ENCODE measurements at regions not wholly inside any gene's neighbourhood (a gene's known extent, or its start where the extent isn't known, plus 50 kb on each side); places are given as distances from the start of the nearest gene placed in this dataset.

DNA sequence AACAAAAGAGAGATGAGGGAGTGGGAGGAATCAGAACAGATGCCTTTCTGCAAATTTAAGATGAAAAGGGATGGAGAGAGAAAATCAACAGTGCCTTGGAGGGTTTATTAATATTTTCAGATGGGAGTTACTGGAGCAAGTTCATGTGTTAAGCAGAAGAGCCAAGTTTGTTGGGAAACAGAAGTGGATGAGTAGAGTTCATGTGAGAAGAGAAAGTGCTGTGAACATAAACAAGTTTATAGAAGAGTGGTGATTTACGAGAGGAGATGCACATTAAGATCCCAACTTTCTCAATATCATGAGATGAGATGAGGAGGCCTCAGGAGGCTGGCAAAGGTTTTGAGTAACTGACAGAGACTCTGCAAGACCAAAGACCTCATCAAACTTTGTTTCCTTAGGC is 274.1 kb upstream of the HTR2A start:
- 74% methylated on average over 1 of the region's 1 CpG for WGBS
- Histone ChIP-seq H3K4me1 (ENCODE audit: control insufficient read depth, insufficient read depth, low read length) (no peaks in the 10 kb centered on the region), H3K27me3 (ENCODE audit: control insufficient read depth, insufficient read depth) (no peaks in the 10 kb centered on the region), H3K27ac (ENCODE audit: low read length) (no peak overlapping the region), H3K4me3 (ENCODE audit: low read length) (no peak overlapping the region), H3K9me3 (ENCODE audit: control insufficient read depth, low read length) (no peaks in the 10 kb centered on the region)
- ATAC-seq, result no peak
- intact Hi-C loops (cut with DNase I), result no loop called here
- DNase-seq, result no peak

DNA sequence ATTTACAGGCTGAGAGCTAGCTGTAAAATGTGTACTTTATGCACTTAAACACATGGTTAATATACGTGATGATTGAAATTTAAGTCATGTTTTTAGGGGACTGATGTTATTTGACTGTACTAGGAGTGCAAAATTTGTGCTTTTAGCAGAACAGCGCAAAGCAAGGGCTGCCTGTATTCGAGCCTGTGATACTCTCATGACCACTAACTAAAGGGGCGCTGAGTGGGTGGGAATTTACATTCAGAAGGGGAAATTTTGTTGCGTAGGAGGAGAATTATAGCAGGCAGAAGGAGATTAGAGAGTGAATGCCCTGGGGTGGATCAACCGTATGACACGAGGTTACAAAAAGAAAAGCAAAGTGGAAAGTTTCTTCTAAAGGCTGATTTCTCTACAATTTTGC is 271.8 kb upstream of the HTR2A start:
- no peak overlapping the region for H3K27ac ChIP-seq (ENCODE audit: low read length)
- no peak overlapping the region for H3K4me3 ChIP-seq (ENCODE audit: low read length)
- no peaks in the 10 kb centered on the region for H3K27me3 ChIP-seq (ENCODE audit: control insufficient read depth, insufficient read depth)
- no peak for ATAC-seq
- H3K4me1 ChIP-seq (ENCODE audit: control insufficient read depth, insufficient read depth, low read length), result no peaks in the 10 kb centered on the region
- DNase-seq, result no peak
- intact Hi-C loops (cut with DNase I), result no loop called here
- 50% methylated on average over 7 of the region's 7 CpGs for WGBS
- no peaks in the 10 kb centered on the region for H3K9me3 ChIP-seq (ENCODE audit: control insufficient read depth, low read length)

DNA sequence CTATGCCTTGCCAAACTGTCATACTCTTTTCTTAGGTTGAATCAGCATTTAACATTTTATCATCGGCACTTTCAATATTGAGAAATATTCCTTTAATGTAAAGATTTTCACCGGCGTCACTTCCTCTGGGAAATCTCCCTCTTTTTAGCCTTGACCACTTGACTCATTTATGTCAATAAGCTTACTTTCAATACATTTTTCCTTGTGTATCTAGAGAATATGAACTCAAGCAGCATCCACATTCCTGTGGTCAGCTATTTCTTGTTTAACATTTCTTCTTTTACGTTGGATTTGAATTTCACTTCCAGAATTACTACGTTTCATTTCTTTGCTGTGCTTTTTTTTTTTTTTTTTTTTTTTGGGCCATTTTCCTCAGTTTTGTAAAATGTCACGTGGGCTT is 271.2 kb upstream of the HTR2A start:
- Histone ChIP-seq H3K4me3 (ENCODE audit: low read length) (no peak overlapping the region), H3K4me1 (ENCODE audit: control insufficient read depth, insufficient read depth, low read length) (no peaks in the 10 kb centered on the region), H3K27me3 (ENCODE audit: control insufficient read depth, insufficient read depth) (no peaks in the 10 kb centered on the region), H3K9me3 (ENCODE audit: control insufficient read depth, low read length) (no peaks in the 10 kb centered on the region), H3K27ac (ENCODE audit: low read length) (no peak overlapping the region)
- ATAC-seq (no peak), DNase-seq (no peak)
- WGBS, result 55% methylated on average over 6 of the region's 6 CpGs
- intact Hi-C loops (cut with DNase I), result no loop called here

DNA sequence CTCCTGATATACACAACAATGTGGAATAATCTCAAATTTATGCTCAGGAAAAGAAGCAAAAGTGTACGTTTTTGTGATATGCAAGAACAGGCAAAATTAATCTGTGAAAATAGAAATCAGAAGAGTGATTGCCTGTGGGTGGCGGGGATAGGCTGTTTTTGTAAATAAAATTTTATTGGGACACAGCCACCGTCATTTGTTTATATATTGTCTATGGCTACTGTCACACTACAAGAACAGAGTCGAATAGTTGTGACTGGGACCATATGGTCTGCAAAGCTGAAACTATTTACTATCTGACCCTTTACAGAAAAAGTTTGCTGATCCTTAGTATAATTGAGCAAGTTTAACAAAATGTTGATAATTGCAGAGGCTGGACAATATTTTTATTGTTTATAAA is 269.5 kb upstream of the HTR2A start:
- Histone ChIP-seq H3K4me1 (ENCODE audit: control insufficient read depth, insufficient read depth, low read length) (no peaks in the 10 kb centered on the region), H3K27me3 (ENCODE audit: control insufficient read depth, insufficient read depth) (no peaks in the 10 kb centered on the region), H3K9me3 (ENCODE audit: control insufficient read depth, low read length) (no peaks in the 10 kb centered on the region), H3K27ac (ENCODE audit: low read length) (no peak overlapping the region), H3K4me3 (ENCODE audit: low read length) (no peak overlapping the region)
- intact Hi-C loops (cut with DNase I), result no loop called here
- ATAC-seq, result no peak
- DNase-seq, result no peak
- 49% methylated on average over 4 of the region's 4 CpGs for WGBS

DNA sequence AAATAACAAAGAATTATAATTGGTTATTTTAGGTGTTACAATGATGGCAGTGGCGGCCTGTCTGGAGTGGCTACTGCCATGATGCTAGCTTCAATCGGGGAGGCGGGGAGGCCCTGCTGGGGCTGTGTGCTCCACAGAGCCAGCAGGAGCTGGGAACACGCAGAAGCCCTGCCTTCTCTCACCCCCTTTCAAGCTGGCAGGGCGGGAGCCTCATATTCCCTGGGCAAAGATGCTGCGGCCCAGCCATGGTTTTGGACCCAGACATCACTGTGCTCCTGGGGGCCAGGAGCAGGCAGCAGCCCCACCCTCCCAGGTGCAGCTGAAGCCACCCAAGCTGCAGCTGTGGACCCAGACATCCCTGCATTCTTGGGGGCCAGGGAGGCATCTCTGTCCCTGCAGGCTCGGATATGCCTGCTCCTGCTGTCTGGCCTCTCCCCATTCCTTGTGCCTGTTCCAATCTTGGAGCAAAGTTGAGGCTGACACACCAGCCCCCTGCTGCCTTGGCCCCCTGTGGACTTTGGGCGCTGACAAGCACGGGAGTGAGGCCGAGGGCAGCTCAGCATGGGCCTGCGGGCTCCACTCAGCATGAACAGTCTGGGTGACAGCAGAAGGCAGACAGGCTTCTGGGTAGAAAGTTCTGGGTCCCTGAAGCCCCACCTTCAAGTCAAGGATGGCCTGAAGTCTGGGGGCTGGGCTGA is 263.1 kb upstream of the HTR2A start:
- DNase-seq, result no peak
- ATAC-seq, result no peak
- no peaks in the 10 kb centered on the region for H3K27me3 ChIP-seq (ENCODE audit: control insufficient read depth, insufficient read depth)
- no peak overlapping the region for H3K27ac ChIP-seq (ENCODE audit: low read length)
- H3K4me1 ChIP-seq (ENCODE audit: control insufficient read depth, insufficient read depth, low read length), result no peaks in the 10 kb centered on the region
- no peaks in the 10 kb centered on the region for H3K9me3 ChIP-seq (ENCODE audit: control insufficient read depth, low read length)
- WGBS, result 84% methylated on average over 11 of the region's 11 CpGs
- intact Hi-C loops (cut with DNase I), result no loop called here
- H3K4me3 ChIP-seq (ENCODE audit: low read length), result no peak overlapping the region

DNA sequence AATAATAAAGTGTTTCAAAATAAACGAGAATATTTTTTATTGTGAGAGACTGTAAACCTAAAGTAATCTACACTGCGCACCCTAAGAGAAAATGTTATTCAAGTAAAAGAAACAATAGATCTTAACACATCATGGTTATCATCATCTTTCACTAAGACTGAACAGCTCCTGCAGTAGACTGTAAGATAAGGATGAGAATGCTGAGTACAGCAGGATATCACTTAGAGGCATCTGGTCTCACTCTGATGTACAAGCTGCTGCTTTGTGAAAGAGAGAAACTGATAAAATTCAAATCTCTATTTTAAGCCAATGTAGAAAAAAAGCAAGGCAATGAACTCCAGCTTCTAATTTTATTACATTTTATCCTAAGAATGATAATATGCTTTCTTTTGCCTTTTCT is 261.7 kb upstream of the HTR2A start:
- no peak overlapping the region for H3K27ac ChIP-seq (ENCODE audit: low read length)
- 49% methylated on average over 2 of the region's 2 CpGs for WGBS
- ATAC-seq (no peak), DNase-seq (no peak)
- no peaks in the 10 kb centered on the region for H3K4me1 ChIP-seq (ENCODE audit: control insufficient read depth, insufficient read depth, low read length)
- intact Hi-C loops (cut with DNase I), result no loop called here
- no peak overlapping the region for H3K4me3 ChIP-seq (ENCODE audit: low read length)
- H3K9me3 ChIP-seq (ENCODE audit: control insufficient read depth, low read length), result no peaks in the 10 kb centered on the region
- H3K27me3 ChIP-seq (ENCODE audit: control insufficient read depth, insufficient read depth), result no peaks in the 10 kb centered on the region

DNA sequence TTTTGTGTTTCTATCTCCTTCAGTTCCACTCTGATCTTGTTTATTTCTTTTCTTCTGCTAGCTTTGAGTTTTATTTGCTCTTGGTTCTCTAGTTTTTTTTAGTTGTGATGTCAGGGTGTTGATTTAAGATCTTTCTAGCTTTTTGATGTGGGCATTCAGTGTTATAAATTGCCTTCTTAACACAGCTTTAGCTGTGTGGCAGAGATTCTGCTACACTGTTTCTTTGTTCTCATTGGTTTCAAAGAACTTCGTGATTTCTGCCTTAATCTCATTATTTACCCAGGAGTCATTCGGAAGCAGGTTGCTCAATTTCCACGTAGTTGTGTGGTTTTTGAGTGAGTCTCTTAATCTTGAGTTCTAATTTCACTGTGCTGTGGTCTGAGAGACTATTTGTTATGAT is 251.7 kb upstream of the HTR2A start:
- H3K9me3 ChIP-seq (ENCODE audit: control insufficient read depth, low read length), result no peaks in the 10 kb centered on the region
- no peaks in the 10 kb centered on the region for H3K27me3 ChIP-seq (ENCODE audit: control insufficient read depth, insufficient read depth)
- H3K4me3 ChIP-seq (ENCODE audit: low read length), result no peak overlapping the region
- ATAC-seq, result no peak
- WGBS, result 77% methylated on average over 3 of the region's 3 CpGs
- intact Hi-C loops (cut with DNase I), result no loop called here
- no peaks in the 10 kb centered on the region for H3K4me1 ChIP-seq (ENCODE audit: control insufficient read depth, insufficient read depth, low read length)
- no peak for DNase-seq
- no peak overlapping the region for H3K27ac ChIP-seq (ENCODE audit: low read length)

DNA sequence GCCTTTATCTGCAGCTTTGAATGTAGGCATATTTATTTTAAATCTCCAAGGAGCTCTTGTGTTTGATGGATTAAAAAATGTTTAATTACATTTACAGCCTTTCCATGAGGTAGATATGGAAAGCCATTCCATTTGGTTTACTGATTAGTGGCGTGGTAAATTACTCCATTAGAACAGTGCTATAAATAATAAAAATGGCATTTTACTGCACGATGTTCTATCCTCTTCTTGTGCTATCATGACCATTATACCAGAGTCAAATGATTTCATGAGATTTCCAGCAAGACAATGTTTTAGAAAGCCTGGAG is 250.9 kb upstream of the HTR2A start:
- ATAC-seq (no peak), DNase-seq (no peak)
- Histone ChIP-seq H3K4me1 (ENCODE audit: control insufficient read depth, insufficient read depth, low read length) (no peaks in the 10 kb centered on the region), H3K4me3 (ENCODE audit: low read length) (no peak overlapping the region), H3K27me3 (ENCODE audit: control insufficient read depth, insufficient read depth) (no peaks in the 10 kb centered on the region), H3K9me3 (ENCODE audit: control insufficient read depth, low read length) (no peaks in the 10 kb centered on the region), H3K27ac (ENCODE audit: low read length) (no peak overlapping the region)
- intact Hi-C loops (cut with DNase I), result no loop called here
- WGBS, result 82% methylated on average over 2 of the region's 2 CpGs

DNA sequence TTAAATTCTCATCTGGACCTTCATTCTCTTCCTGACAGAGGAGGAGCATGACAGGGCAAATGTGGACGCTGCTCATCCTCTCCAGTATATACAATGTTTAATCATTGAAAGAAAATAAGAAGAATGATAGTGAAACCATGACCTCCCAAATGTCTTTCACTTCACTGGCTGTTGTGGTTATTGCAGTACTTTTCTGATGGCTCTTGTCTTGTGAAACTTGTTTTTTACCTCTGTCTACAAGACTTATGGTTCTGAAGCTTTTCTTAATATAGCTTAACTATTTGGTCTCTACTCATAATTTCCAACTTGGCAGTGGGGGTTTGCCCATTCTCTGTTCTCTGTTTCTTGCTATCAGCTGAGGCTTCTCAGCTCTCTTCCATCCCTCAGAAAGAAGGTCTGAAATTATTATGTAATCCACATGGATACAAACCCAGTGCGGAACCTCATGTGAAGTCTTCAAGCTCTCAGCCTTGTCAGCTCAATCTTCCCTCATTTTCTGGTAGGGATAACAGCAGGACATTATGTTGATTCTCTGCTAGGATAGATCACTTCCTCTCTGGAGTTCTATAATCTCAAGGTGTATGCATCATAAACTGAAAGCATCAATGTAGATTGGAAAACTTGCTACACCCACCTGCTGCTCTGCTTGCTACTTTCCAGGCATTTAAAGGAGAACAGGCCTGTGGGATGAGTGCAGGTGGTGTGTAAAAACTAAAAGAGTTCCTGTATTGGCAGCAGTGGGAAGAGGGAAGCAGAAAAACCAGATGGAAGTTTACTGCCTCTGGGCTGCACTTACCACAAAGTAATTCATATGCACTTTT is 250.3 kb upstream of the HTR2A start:
- no peaks in the 10 kb centered on the region for H3K9me3 ChIP-seq (ENCODE audit: control insufficient read depth, low read length)
- H3K27me3 ChIP-seq (ENCODE audit: control insufficient read depth, insufficient read depth), result no peaks in the 10 kb centered on the region
- DNase-seq, result no peak
- no peak overlapping the region for H3K4me3 ChIP-seq (ENCODE audit: low read length)
- no peak overlapping the region for H3K27ac ChIP-seq (ENCODE audit: low read length)
- intact Hi-C loops (cut with DNase I), result no loop called here
- no peaks in the 10 kb centered on the region for H3K4me1 ChIP-seq (ENCODE audit: control insufficient read depth, insufficient read depth, low read length)
- no peak for ATAC-seq
- 86% methylated on average over 2 of the region's 2 CpGs for WGBS

DNA sequence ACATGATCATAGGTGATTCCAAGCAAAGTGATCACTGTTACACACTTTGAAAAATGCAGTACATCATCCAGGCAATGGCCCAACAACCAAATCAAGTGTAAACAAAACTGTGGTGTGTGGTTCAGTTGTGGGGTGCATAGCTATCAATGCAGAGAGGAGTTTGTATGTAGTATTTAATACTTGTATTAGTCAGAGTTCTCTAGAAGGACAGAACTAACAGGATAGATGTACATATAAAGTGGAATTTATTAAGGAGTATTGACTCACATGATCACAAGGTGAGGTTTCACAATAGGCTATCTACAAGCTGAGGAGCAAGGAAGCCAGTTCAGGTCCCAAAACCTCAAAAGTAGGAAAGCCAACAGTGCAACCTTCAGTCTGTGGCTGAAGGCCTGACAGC is 249.3 kb upstream of the HTR2A start:
- Histone ChIP-seq H3K4me1 (ENCODE audit: control insufficient read depth, insufficient read depth, low read length) (no peaks in the 10 kb centered on the region), H3K4me3 (ENCODE audit: low read length) (no peak overlapping the region), H3K9me3 (ENCODE audit: control insufficient read depth, low read length) (no peaks in the 10 kb centered on the region), H3K27ac (ENCODE audit: low read length) (no peak overlapping the region), H3K27me3 (ENCODE audit: control insufficient read depth, insufficient read depth) (no peaks in the 10 kb centered on the region)
- ATAC-seq (no peak), DNase-seq (no peak)
- intact Hi-C loops (cut with DNase I), result no loop called here

DNA sequence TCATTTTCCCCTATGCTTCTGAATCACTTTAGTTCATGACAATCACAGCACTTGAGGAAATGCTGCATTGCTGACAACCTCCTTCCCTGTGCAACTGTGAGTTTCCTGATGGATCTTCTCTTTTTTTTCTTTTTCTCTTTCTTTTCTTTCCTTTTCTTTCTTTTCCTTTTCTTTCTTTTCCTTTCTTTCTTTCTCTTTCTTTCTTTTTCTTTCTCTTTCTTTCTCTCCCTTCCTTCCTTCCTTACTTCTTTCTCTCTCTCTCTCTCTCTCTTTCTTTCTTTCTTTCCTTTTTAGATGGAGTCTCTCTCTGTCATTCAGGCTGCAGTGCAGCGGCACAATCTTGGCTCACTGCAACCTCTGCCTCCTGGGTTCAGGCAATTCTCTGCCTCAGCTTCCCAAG is 247.9 kb upstream of the HTR2A start:
- Histone ChIP-seq H3K9me3 (ENCODE audit: control insufficient read depth, low read length) (no peaks in the 10 kb centered on the region), H3K4me1 (ENCODE audit: control insufficient read depth, insufficient read depth, low read length) (no peaks in the 10 kb centered on the region), H3K27me3 (ENCODE audit: control insufficient read depth, insufficient read depth) (no peaks in the 10 kb centered on the region), H3K4me3 (ENCODE audit: low read length) (no peak overlapping the region), H3K27ac (ENCODE audit: low read length) (no peak overlapping the region)
- no peak for ATAC-seq
- WGBS, result 90% methylated on average over 1 of the region's 1 CpG
- intact Hi-C loops (cut with DNase I), result no loop called here
- no peak for DNase-seq

DNA sequence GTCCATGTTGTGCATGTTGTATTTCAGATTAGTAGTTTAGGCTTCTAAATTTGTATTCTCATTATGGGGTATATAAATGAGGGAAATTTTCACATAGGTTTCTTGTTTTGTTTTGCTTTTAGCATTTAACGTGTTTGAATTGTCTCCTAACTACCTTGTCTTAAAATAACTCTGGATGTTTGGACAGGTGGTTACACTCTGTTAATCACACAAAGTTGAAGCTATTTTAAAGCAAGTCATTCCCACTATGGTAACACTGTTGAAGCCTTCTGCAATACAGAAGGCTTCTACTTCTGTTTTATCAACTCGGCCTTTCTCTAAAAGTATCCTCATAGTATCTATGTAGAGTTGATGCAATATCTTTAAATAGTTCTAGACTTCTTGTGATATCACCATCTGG is 245.3 kb upstream of the HTR2A start:
- no peak for ATAC-seq
- no peak overlapping the region for H3K4me3 ChIP-seq (ENCODE audit: low read length)
- no peaks in the 10 kb centered on the region for H3K9me3 ChIP-seq (ENCODE audit: control insufficient read depth, low read length)
- no peaks in the 10 kb centered on the region for H3K4me1 ChIP-seq (ENCODE audit: control insufficient read depth, insufficient read depth, low read length)
- intact Hi-C loops (cut with DNase I), result no loop called here
- no peaks in the 10 kb centered on the region for H3K27me3 ChIP-seq (ENCODE audit: control insufficient read depth, insufficient read depth)
- no peak for DNase-seq
- H3K27ac ChIP-seq (ENCODE audit: low read length), result no peak overlapping the region
- 62% methylated on average over 2 of the region's 2 CpGs for WGBS

Measured in right cardiac atrium (tissue), 5 donors.